HG02763 (cell line): ENCODE measurements at regions not wholly inside any gene's neighbourhood (a gene's known extent, or its start where the extent isn't known, plus 50 kb on each side); places are given as distances from the start of the nearest gene placed in this dataset.

Experiments
- ATAC-seq: cut with Tn5 transposase; IDR thresholded peaks from one replicate; pipeline ENCODE4 v1.9.1; 2021; ENCODE audit warnings: mild to moderate bottlenecking, moderate library complexity; ENCODE audit not compliant: unreplicated experiment

GRCh38 chr6:91126876-91127275 is 540.0 kb upstream of the MAP3K7 start:
- ATAC-seq = no peak

GRCh38 chr6:91117550-91117949 is 530.7 kb upstream of the MAP3K7 start:
- ATAC-seq = no peak

GRCh38 chr6:91114123-91114708 is 527.3 kb upstream of the MAP3K7 start:
- no peak for ATAC-seq

GRCh38 chr6:91106083-91106482 is 519.2 kb upstream of the MAP3K7 start:
- ATAC-seq = no peak

- ATAC-seq = no peak
Measured at GRCh38 chr6:91105532-91105931, 518.7 kb upstream of the MAP3K7 start.

GRCh38 chr6:91099479-91099878 is 512.6 kb upstream of the MAP3K7 start:
- no peak for ATAC-seq

GRCh38 chr6:91098006-91098405 is 511.1 kb upstream of the MAP3K7 start:
- ATAC-seq = no peak

- ATAC-seq = no peak
Measured at GRCh38 chr6:91097364-91097763, 510.5 kb upstream of the MAP3K7 start.

- no peak for ATAC-seq
Measured at GRCh38 chr6:91094806-91095475, 508.1 kb upstream of the MAP3K7 start.

GRCh38 chr6:91094341-91094740 is 507.5 kb upstream of the MAP3K7 start:
- ATAC-seq = no peak

GRCh38 chr6:91088976-91089375 is 502.1 kb upstream of the MAP3K7 start:
- no peak for ATAC-seq

GRCh38 chr6:91088515-91088914 is 501.6 kb upstream of the MAP3K7 start:
- ATAC-seq = no peak

GRCh38 chr6:91087908-91088307 is 501.0 kb upstream of the MAP3K7 start:
- ATAC-seq = no peak

- ATAC-seq = no peak
Measured at GRCh38 chr6:91083211-91083610, 496.3 kb upstream of the MAP3K7 start.

GRCh38 chr6:91082311-91082832 is 495.5 kb upstream of the MAP3K7 start:
- no peak for ATAC-seq

- peak; percentile 52 for ATAC-seq
Measured at GRCh38 chr6:91081452-91082067, 494.7 kb upstream of the MAP3K7 start.

- no peak for ATAC-seq
Measured at GRCh38 chr6:91080871-91081270, 494.0 kb upstream of the MAP3K7 start.

- no peak for ATAC-seq
Measured at GRCh38 chr6:91079969-91080368, 493.1 kb upstream of the MAP3K7 start.

GRCh38 chr6:91075244-91075976 is 488.5 kb upstream of the MAP3K7 start:
- ATAC-seq = no peak

GRCh38 chr6:91063362-91063761 is 476.5 kb upstream of the MAP3K7 start:
- ATAC-seq = no peak

GRCh38 chr6:91057689-91058088 is 470.8 kb upstream of the MAP3K7 start:
- no peak for ATAC-seq

GRCh38 chr6:91055959-91056358 is 469.1 kb upstream of the MAP3K7 start:
- no peak for ATAC-seq
